Stimulated activated CD4-positive, alpha-beta T cell treated with anti-CD3 and anti-CD28 coated beads, Interleukin-15, amount 100 ng/mL, for 24 hours (primary cell): ENCODE measurements at regions not wholly inside any gene's neighbourhood (a gene's known extent, or its start where the extent isn't known, plus 50 kb on each side); places are given as distances from the start of the nearest gene placed in this dataset.
A peak's percentile ranks its signal among the peaks of the same experiment; 100 is the strongest.

ENCODE experiments used
- DNase-seq: peaks from one replicate; pipeline ENCODE4 v3.0.0-alpha.2; 2020

DNA sequence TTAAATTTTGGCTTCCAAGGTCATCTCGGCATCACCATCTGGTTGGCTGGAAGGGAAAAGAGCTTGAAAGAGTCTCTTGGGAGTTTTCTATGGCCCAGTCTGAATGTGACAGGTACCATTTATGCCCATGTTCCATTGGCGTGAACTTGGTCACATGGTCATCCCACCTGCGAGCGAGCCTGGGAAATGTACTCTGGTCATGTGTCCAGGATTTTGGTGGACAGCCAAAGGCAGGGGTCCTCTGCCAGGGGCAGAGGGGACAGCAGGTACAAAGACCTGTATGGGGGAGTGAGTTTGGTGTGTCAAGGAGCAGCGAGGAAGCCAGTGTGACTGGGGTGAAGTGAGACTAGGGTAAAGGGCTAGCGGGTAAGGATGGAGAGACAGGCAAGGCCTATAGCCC lies 112.6 kb downstream of the CDC5L start:
- no peak for DNase-seq

DNA sequence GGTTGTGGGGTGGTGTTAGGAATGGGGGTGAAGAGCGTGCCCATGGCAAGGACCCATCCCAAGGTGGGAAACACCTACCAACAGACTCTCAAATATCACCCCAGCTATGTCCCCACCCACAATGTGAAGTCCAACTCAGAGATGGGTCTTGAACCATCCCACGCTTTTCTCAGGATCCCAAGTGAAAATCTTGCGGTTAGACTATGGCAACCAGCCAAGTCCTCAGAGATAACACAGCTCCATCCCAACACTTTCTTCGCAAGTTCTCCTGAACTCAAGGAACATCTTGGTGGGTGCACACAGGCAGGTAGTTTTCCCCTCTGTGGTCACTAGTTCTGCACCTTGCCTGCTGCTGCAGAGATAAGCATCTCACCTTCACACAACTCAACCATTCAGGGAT lies 116.0 kb downstream of the CDC5L start:
- no peak for DNase-seq

DNA sequence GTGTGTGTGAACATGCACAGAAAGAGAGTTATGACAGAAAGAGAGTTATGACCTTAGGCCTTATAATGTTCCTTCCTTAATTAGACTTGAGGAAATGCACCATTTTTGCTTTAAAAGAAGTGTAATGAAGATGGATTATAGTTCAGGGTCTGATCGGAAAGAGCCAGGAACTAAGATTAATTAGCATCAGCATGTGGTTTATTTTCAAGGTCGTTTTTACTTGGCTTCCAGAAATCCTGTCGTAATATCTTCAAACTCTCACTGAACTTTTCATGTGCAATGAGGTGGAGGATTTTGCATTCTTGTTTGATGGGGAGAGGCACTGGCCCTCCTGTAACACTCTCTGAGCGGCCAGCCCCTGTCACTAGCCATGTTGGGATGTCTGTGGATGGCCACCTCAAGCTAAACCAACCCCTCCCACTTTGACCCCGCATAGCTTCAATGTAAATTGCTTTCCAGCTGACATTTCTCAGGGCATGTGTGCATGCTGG lies 116.8 kb downstream of the CDC5L start:
- DNase-seq = no peak

DNA sequence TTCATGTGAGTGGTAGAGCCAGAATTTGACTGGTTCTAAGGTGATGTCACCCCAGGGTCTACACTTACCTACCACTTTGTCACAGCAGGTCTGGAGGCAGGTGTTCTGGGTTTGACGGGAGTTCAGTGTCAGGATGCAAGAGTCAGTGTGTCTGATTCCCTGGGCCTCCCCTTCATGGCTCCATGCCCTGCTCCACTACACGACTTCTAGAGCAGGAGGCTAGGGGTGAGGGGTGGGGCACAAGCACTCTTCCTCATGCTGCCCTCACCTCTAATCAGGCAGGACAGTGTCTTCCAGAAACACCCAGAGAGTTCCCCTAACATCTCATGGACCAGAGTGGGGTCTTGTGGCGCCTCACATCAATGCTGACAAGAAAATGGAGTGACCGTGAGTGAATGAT lies 118.2 kb downstream of the CDC5L start:
- no peak for DNase-seq

DNA sequence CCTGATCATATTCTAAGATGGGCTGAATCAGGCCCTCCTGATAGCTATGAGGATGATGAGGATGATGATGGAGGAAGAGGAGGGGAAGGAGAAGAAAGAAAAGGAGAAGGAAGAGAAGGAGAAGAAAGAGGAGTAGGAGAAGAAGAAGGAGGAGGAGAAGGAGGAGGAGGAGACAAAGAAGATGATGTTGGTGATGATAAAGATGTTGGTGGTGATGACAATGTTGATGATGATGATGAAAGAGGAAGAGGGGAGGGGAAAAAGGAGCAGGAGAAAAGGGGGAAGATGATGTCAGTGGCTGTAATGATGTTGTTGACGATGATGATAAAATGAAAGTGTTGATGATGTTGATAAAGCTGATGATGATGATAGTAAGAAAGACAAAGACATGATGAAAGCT lies 119.5 kb downstream of the CDC5L start:
- no peak for DNase-seq

DNA sequence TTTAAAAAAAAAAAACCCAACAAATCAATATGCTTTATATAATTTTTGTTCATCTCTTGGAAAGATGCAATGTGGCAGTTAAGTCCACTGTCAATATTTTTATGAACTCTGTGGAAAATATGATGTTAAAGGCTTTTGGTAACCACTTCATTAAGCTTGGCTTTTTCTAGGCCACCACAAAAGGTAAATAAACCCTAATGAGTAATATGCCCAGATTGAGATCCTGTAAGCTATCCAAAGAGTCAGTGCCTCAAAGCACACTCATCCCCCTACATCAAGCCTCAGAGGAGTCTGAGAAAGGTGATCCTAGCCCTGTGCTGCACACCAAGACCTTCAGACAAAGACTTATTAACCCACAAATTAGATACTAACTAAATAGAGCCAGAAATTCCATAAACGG lies 121.1 kb downstream of the CDC5L start:
- DNase-seq = no peak

DNA sequence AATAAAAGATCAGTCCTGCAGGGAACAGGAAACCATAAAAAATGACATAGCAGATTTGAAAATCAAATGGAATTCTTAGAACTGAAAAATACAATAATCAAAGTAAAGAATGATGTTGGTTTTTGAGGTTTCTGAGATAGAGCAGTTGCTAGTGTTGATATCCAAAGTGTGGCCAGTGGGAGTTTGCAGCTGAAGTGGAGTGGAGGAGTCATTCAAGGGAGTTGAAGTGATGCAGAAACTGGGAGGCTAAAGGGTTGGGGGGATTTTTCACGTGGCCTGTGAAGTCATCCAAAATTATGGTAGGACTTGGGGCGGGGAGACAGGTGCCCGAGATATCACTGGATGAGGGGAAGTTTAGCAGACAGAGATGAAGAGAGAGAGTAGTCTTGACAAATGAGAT lies 123.6 kb downstream of the CDC5L start:
- no peak for DNase-seq

DNA sequence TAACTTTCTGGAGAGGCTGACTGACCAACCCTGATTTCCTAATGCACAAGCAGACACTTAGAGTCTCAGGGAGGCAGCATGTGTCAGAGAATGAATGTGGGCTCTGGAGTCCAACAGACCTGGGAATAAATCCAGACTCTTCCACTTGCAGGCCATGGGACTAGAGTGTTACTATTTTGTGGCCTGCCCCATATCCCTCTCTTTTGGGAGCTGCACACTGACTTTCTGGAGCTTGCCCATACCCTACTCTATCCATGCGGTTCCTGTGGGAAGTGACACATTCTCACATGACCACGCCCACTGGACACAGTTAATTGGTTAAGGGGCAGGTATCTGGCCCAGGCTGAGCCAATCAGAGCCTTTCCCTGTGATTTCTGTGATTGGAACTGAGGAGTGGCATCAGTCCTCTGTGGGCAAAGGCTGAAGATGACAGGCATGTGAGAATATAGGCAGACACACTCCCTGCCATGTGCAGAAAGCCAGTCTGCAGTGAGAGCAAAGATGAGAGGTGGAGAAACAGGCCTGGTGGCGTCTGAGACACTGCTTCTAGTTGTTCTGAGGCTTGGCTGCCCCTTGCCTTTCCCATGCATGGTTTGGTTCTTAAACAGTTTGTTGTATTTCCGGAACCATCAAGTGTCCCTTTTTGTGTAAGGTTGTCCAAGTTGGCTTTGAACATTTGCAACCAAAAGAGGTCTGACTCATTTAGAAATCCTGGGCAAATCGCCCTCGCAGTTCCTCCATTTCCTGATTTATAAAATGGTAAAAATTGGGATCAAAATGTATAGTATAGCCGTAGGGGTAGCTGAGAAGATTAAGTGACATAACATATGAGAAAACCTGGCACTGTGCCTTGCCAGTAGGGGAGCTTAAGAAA lies 125.6 kb downstream of the CDC5L start:
- no peak for DNase-seq

DNA sequence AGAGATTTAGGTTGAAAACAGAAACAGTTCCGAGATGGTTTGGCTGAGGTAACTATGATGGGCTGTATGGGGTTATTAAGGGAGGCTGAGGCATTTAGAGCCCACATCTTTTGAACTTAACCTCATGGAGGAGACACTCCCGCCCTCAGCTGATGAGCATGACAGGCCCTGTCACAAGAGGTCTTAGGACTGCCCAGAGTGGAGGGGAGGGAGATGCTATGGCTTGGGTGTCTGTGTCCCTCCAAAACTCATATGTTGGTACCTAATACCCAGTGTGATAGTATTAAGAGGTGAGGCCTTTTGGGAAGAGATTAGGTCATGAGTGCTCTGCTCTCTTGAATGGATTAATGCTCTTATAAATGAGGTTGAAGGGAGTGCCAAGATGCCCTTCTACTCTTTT lies 126.6 kb downstream of the CDC5L start:
- DNase-seq = no peak

DNA sequence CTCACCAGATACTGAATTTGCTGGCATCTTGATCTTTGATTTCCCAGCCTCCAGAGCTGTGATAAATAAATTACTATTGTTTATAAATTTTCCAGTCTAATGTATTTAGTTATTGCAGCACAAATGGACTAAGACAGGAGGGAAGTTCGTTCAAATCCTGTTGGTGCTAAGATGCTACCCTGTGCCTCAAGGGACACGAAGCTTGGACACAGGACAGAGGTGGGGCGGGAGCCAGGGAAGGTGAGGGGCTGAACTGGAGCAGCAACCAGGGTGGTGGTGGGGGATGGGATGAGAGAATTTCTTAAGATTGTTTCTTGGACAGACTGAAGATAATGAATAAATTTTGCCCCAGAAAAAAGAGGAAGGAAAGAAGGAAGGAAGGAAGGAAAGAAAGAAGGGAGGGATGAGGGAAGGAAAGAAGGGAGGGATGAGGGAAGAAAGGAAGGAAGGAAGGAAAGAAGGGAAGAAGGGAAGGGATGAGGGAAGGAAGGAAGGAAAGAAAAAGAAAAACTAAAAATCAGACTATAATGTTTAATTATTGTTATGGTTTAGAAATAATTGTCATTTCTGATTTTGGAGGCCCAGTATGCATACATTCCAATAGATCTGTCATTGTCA lies 127.2 kb downstream of the CDC5L start:
- DNase-seq = no peak

DNA sequence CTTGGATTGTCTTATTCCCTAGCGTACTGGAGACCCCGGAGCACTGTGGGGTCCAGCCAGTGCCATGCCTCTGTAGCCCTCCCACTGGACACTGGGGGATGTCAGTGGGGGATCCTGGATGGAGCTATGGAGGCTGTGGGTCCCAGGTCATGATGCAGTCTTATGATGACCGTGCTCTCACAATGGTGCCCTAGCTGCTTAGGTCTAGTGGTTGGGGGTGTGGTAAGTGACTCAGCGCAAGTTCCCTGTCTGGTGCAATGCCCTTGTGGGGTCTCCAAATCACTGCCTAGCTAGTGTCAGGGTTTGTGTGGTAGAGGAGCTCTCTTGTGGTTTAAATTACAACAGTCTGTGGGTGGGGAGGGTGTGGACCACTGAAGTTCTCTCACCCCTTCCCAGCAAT lies 135.4 kb downstream of the CDC5L start:
- DNase-seq = no peak

DNA sequence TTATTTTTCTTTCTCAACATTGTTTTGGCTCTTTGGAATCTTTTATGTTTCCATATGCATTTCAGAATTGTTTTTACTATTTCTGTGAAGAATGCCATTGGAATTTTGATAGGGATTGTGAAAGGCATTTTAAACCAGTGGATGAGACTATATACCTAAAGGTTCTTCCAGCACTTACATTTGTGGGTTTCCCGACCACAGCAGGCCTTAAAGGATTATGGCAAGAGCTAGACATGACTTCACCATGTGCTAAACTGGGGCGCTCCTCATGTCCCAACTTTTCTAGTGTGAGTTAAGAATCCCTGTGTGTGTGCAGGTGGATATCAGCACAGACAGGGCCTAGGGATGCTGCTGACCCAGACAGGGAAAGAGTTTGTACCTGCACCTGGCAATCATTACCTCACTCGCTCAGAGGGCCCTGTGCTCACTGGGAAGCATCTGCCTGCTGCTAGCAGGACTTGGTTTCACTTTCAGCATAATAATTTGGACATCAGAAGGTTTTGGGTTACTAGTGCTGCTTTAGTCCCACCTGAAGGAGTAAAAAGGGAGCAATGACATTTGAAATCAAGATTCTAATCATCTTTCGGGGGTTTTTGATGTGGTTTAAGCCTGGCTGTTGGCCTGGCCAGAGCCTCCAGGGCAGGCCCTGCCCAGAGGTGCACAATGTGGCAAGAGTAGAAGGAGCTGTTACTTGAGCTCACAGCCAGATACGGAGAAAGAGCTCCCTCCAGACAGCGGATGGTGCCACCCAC lies 137.1 kb downstream of the CDC5L start:
- DNase-seq = no peak

DNA sequence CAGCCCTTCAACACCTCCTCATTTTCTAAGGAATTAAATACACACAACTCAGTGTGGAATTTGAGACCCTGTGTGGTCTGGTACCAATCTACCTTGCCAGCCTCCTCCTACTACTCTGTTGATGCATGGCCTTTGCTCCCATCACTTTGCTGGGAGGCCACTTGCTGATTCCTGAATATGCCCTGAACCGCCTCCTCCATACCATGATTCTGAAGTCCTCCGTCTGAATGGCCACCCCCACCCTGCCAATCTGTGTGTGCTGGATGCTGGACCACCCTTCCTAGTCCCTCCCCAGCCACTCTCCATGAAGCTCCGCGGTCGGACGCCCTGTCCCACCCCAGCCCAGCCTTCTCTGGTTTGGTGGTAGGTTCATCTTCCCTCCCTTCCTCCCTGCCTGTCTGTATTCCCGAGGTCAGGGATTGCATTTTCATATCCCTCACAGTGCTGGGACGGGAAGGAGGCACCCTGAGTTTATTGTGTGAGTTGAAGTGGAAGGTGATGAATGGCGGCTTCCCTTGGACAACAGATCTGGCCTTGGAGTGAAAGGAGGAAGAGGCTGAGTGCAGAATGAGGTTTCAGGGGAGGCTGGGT lies 138.3 kb downstream of the CDC5L start:
- DNase-seq = no peak

DNA sequence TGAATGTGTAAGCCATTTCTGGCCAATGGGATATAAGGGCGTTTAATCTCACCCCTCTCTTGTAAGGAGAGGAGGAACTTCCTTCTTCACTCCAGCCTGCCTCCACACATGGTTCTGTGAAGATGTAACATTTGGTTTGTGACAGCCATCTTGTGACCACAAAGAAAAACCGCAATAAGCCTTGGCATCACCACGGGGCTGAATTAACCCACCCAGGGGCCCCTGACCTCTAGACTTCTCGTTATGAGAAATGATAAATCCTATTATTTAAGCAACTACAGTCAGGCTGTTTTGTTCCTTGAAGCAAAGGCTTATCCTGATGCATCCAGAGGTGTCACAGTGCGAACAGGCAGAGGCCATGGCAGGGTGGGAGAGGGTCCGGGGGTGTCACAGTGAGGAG lies 139.7 kb downstream of the CDC5L start:
- DNase-seq = peak; percentile 25

DNA sequence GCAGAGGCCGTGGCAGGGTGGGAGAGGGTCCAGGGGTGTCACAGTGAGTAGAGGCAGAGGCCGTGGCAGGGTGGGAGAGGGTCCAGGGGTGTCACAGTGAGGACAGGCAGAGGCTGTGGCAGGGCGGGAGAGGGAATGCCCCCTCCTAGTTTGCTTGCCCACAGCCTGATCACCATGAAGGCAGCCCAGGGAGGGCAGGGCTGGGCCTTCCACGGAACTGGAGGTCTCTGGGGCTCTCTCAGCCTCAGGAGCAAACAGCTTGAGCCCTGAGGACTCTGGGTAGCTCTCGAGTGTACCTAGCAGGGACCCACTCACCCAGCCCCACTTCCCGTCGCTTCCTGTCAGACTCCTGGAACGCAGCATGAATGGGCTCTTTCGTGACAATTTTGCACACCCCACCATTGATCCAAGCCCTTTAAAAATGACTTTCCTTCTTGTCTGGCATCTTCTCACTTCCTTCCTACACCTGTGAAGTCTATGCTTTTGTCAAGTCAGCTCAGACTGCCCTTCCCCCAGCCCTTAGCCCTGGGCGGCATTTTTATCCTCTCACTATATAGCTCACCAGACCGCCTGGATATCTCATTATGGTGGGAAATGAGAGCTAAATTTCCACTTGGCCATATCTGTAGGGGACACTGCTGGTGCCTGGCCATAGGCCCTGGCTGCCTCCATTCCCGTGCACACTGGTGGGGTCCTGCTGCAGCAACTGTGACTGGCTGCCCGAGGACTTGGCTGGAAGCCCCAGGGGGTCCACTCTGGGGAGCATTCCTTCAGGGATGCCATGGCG lies 140.3 kb downstream of the CDC5L start:
- no peak for DNase-seq

DNA sequence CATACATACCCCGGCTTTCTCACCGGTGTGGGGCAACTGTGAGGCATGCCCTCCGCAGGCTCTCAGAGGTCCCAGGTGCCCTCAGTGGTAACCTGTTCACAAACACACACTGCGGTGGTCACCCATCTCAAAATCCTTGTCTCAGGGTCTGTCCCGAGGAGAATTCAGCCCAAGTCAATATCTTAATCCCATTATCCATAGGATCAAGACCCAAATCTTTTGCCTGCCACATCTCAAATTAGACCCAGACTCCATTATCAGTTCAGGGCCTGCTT lies 140.8 kb downstream of the CDC5L start:
- no peak for DNase-seq

DNA sequence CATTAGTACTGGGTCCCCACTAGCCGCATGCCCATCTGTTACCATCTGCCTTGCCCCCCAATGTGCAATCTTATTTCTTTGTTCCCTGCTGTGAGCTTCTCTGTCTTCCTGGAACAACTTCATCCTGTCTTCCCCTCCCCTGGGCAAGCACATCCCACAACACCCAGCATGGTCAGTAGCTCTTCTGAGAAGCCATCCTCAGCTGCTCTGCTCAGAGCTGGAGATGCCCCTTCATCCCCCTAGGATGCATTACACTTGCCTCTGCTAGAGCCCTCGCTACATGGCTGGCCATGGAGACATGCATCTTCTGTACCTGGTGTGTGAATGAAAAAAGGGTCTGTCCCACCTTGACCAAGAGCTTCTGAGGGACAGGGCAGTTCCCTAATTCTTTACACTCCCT lies 141.2 kb downstream of the CDC5L start:
- DNase-seq = no peak

DNA sequence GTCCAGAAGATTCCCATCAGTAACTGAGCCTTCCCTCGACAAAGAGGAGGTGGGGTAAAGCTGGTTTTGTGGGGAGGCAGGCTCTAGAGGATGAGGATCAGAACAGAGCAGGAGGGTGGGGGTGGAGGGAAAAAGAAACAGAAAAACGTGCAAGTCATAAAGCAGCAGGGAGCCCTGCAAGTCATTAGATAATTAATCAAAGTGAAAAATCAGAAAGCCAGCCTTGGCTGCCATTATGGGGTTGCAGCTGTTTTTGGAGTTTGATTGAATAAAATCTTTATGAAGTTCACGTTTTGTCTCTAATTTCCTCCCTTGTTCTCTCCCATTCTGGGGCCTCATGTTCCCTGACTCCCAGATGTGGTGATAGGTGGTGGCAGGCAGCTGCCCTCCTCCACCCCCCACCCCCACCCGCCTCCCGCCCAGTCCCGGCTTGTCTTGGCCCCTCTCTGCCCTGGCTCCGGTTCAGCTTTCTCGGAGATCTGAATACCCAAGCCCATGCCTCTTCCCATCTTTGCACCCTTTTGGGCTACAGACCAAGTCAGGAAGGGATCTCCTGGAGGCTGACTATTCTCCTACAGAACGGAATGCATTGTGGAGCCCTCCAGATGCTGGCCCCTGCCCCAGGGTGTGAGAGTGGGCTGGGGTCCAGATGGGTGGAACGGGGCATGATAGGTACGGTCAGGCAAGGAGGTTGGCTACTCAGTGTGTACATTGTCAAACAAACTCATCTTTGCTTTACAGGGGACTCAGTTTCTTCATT lies 141.8 kb downstream of the CDC5L start:
- DNase-seq = no peak

DNA sequence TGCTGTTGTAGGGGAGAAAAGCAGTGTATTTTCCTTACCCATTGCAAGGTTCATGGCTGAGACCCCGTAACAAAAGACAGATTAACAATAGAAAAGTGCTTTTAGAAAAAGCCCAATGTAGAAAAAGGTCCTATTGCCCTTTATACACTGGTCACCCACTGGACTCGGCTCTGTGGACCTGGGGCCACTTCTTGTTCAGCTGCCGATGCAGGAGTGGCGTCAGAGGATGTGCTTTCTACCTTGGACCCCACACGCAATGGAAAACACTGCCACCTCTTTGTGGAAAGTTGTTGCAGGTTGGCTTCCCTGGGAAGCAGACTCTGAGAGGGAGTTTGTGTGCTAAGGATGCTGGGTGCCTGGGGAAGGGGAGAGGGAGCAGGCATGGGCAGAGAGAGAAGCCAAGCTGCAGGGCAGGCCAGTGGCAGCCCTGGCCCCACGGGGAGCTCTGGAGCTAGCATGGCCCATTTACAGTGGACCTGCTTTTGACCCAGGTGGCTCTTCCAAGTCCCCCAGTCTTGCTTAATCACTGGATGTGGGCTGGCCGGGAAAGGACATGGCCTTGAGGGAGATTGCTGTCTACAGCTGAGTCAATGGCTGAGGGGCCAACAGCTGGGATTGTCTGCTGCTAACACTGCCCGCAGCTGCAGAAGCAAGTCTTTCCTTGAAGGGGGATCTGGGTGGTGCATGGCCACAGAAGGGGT lies 142.9 kb downstream of the CDC5L start:
- no peak for DNase-seq

DNA sequence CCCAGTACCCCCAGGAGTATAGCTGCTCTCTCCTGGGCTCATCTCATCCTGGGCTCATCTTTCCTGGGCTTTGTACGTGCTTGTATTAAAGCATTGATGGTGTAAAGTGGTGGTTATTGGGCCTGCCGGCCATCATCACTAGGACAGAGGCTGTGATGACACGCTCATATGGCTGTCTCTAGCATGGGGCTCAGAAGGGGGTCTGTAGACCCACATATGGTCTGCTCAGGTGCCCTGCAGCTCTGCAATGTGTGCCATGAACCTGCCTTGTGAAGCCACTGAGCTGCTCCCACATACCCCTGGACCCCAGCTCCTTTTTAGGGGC lies 143.4 kb downstream of the CDC5L start:
- DNase-seq = no peak

DNA sequence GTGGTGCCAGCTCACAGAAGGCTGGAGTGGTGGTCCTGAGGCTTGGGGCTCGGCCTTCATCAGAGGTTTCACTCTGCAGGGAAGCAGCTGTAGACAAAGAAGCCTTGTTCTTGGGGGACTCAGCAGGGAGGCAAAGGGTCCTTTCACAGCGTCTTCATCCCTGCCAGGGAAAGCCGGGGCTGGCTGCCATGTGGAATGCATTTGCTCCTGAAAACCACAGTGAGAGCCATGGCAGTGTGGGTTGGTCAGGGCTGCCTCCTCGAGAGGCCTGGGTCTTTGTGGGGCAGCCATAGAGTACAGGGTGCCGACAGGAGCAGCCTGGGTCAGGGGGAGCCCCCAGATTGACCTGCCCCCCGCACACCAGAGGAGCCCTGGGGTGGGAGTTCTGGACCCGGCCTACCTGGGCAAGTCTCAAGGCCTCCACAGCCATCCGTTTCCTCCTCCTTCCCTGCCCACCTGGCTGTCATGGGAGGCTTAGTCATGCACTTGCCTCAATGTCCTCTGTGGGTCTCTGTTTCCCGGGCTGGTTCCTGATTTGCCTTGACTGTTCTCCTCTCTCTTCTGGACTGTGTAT lies 144.0 kb downstream of the CDC5L start:
- DNase-seq = no peak
